ENCODE measurements at regions not wholly inside any gene's neighbourhood (a gene's known extent, or its start where the extent isn't known, plus 50 kb on each side); places are given as distances from the start of the nearest gene placed in this dataset.
"Not testable (repeated sequence)": the region's sequence is repeated elsewhere in the genome, so short reads cannot be mapped to it uniquely, and the experiment has no call there.

GRCh38 chr4:141562649-141563048 lies 73.7 kb upstream of the IL15 start:
- Mint-ChIP-seq H3K4me3 (ENCODE audit: low read depth, unreplicated experiment) (no peak overlapping the region), H3K27me3 (ENCODE audit: unreplicated experiment) (no peaks in the 10 kb centered on the region), H3K4me1 (ENCODE audit: low read depth, unreplicated experiment) (peaks cover 12% of the 10 kb centered on the region), H3K27ac (ENCODE audit: unreplicated experiment) (no peak overlapping the region), H3K36me3 (ENCODE audit: insufficient read depth, unreplicated experiment) (no peaks in the 10 kb centered on the region), H3K9me3 (ENCODE audit: low read depth, unreplicated experiment) (no peaks in the 10 kb centered on the region)
- TF ChIP-seq CTCF (IDR thresholded peaks at IDR 0.05; ENCODE audit: unreplicated experiment): no peak
- intact Hi-C loops (cut with micrococcal nuclease; ENCODE audit: unreplicated experiment): no loop called here
- no TSS peak for BruUV-seq (replicated peaks)
- no peak for DNase-seq
- CTCF ChIA-PET: no interaction called here

GRCh38 chr4:141563723-141564122 lies 72.7 kb upstream of the IL15 start:
- H3K27ac Mint-ChIP-seq (ENCODE audit: unreplicated experiment): no peak overlapping the region
- no peaks in the 10 kb centered on the region for H3K27me3 Mint-ChIP-seq (ENCODE audit: unreplicated experiment)
- CTCF ChIA-PET: no interaction called here
- no peaks in the 10 kb centered on the region for H3K36me3 Mint-ChIP-seq (ENCODE audit: insufficient read depth, unreplicated experiment)
- H3K9me3 Mint-ChIP-seq (ENCODE audit: low read depth, unreplicated experiment): no peaks in the 10 kb centered on the region
- no peak for DNase-seq
- H3K4me1 Mint-ChIP-seq (ENCODE audit: low read depth, unreplicated experiment): peaks cover 13% of the 10 kb centered on the region
- BruUV-seq (replicated peaks): no TSS peak
- no peak overlapping the region for H3K4me3 Mint-ChIP-seq (ENCODE audit: low read depth, unreplicated experiment)
- TF ChIP-seq CTCF (IDR thresholded peaks at IDR 0.05; ENCODE audit: unreplicated experiment): no peak
- intact Hi-C loops (cut with micrococcal nuclease; ENCODE audit: unreplicated experiment): no loop called here

- intact Hi-C loops (cut with micrococcal nuclease; ENCODE audit: unreplicated experiment); H3K4me1 Mint-ChIP-seq (ENCODE audit: low read depth, unreplicated experiment); CTCF ChIA-PET; H3K27ac Mint-ChIP-seq (ENCODE audit: unreplicated experiment); H3K36me3 Mint-ChIP-seq (ENCODE audit: insufficient read depth, unreplicated experiment); H3K9me3 Mint-ChIP-seq (ENCODE audit: low read depth, unreplicated experiment); DNase-seq; H3K4me3 Mint-ChIP-seq (ENCODE audit: low read depth, unreplicated experiment); BruUV-seq (replicated peaks); H3K27me3 Mint-ChIP-seq (ENCODE audit: unreplicated experiment): not testable (repeated sequence)
These were observed 71.4 kb upstream of the IL15 start for GRCh38 chr4:141564961-141565360.

- H3K27ac Mint-ChIP-seq (ENCODE audit: unreplicated experiment): no peak overlapping the region
- no peaks in the 10 kb centered on the region for H3K9me3 Mint-ChIP-seq (ENCODE audit: low read depth, unreplicated experiment)
These were observed 70.8 kb upstream of the IL15 start for GRCh38 chr4:141565379-141566089.

More at GRCh38 chr4:141565379-141566089, 70.8 kb upstream of the IL15 start:
- intact Hi-C loops (cut with micrococcal nuclease; ENCODE audit: unreplicated experiment): no loop called here
- CTCF ChIA-PET: no interaction called here
- no peak for TF ChIP-seq CTCF (IDR thresholded peaks at IDR 0.05; ENCODE audit: unreplicated experiment)
- Mint-ChIP-seq H3K27me3 (ENCODE audit: unreplicated experiment) (no peaks in the 10 kb centered on the region), H3K4me1 (ENCODE audit: low read depth, unreplicated experiment) (peaks cover 9% of the 10 kb centered on the region), H3K4me3 (ENCODE audit: low read depth, unreplicated experiment) (no peak overlapping the region), H3K36me3 (ENCODE audit: insufficient read depth, unreplicated experiment) (no peaks in the 10 kb centered on the region)
- DNase-seq: no peak
- no TSS peak for BruUV-seq (replicated peaks)

Data from Calu3 (cell line).